NCI-H146 (cell line): ENCODE measurements at regions not wholly inside any gene's neighbourhood (a gene's known extent, or its start where the extent isn't known, plus 50 kb on each side); places are given as distances from the start of the nearest gene placed in this dataset.

Experiments
- DNase-seq: peaks from one replicate; lab custom pipeline; 2025; lab: John Stamatoyannopoulos, UW

- no peak for DNase-seq
Measured at GRCh38 chr10:78298835-78299234, 265.2 kb downstream of the RPS24 start.

GRCh38 chr10:78299851-78300468 is 266.3 kb downstream of the RPS24 start:
- no peak for DNase-seq

GRCh38 chr10:78300526-78300925 is 266.9 kb downstream of the RPS24 start:
- DNase-seq = no peak

- no peak for DNase-seq
Measured at GRCh38 chr10:78301481-78301880, 267.8 kb downstream of the RPS24 start.

- peak; percentile 59 for DNase-seq
Measured at GRCh38 chr10:78301891-78302738, 268.5 kb downstream of the RPS24 start.

GRCh38 chr10:78302739-78302988 is 269.0 kb downstream of the RPS24 start:
- DNase-seq = no peak

GRCh38 chr10:78302989-78303854 is 269.6 kb downstream of the RPS24 start:
- peak; percentile 97 for DNase-seq

GRCh38 chr10:78304091-78305045 is 270.7 kb downstream of the RPS24 start:
- no peak for DNase-seq

- no peak for DNase-seq
Measured at GRCh38 chr10:78305311-78305710, 271.6 kb downstream of the RPS24 start.

- no peak for DNase-seq
Measured at GRCh38 chr10:78306358-78306757, 272.7 kb downstream of the RPS24 start.

- no peak for DNase-seq
Measured at GRCh38 chr10:78307576-78307975, 273.9 kb downstream of the RPS24 start.

GRCh38 chr10:78309536-78310237 is 276.0 kb downstream of the RPS24 start:
- no peak for DNase-seq

GRCh38 chr10:78310481-78311080 is 276.9 kb downstream of the RPS24 start:
- DNase-seq = no peak

- no peak for DNase-seq
Measured at GRCh38 chr10:78312197-78313047, 278.8 kb downstream of the RPS24 start.

- no peak for DNase-seq
Measured at GRCh38 chr10:78313048-78313381, 279.4 kb downstream of the RPS24 start.

GRCh38 chr10:78313636-78314035 is 280.0 kb downstream of the RPS24 start:
- no peak for DNase-seq

- DNase-seq = no peak
Measured at GRCh38 chr10:78314651-78315050, 281.0 kb downstream of the RPS24 start.

GRCh38 chr10:78316451-78316931 is 282.8 kb downstream of the RPS24 start:
- no peak for DNase-seq

- DNase-seq = no peak
Measured at GRCh38 chr10:78318305-78318704, 284.6 kb downstream of the RPS24 start.

GRCh38 chr10:78319371-78319770 is 285.7 kb downstream of the RPS24 start:
- DNase-seq = no peak
